HL-60 (cell line): ENCODE measurements at regions not wholly inside any gene's neighbourhood (a gene's known extent, or its start where the extent isn't known, plus 50 kb on each side); places are given as distances from the start of the nearest gene placed in this dataset.

Experiments used
- POLR2AphosphoS5 ChIP-seq: IDR thresholded peaks from 2 replicates; pipeline ENCODE4 v1.6.1; 2012; ENCODE audit warnings: low read depth
- SPI1 ChIP-seq: IDR thresholded peaks from 2 replicates; pipeline ENCODE4 v1.6.1; 2012; ENCODE audit warnings: low read depth, mild to moderate bottlenecking, borderline replicate concordance
- TF ChIP-seq, protein P1 (sequence below): IDR thresholded peaks from one replicate; pipeline ENCODE4 v1.5.1; 2011; ENCODE audit warnings: low read length, control low read depth, inconsistent platforms; ENCODE audit not compliant: insufficient read depth
- TF ChIP-seq, protein P2 (sequence below): IDR thresholded peaks from 2 replicates; pipeline ENCODE4 v1.6.1; 2012; ENCODE audit warnings: low read depth; ENCODE audit not compliant: insufficient replicate concordance

DNA sequence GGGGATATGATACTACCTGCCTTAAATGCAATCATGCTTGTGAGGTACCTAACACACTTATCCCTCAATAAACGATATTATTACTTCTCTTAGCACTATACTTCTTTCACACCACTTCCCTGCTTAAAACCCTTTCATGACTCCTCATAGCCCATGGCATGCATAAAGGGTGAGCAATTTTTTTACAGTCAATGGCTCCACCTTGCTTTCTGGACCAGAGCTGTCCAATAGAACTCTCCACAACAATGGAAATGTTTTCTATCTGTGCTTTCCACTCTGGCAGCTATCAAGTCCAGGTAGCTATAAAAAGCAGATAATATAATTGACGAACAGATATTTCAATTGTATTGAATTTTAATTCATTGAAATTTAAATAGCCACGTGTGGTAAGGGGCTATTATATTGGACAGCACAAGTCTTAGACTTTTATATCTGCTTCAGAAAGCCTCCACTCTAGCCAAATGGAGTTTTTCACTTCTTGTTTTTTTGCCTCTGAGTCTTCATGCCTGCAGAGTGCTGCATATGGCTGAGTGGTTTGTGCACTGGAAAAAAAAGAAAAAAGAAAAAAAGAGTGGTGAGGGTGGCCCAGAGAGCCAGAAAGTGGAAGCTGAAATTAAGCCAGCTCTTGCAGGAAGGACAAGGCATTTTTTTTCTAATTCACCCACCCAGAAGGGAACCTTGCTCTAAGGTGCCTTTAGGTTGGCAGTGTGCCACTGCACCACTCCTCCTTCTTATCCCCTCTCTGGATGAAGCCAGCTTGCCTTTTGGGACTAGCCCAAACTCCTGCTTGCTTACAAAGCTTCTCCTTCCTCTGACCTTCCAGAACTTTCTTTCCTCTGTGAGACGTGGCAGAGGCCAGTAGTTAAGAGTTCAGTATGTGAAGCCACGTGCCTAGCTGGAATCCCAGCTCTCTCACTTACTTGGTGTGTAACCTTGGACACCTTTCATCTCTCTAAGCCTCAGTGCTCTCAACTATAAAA lies 239.0 kb upstream of the LRTM1 start:
- TF ChIP-seq POLR2AphosphoS5: no peak
- TF ChIP-seq, protein P1, sequence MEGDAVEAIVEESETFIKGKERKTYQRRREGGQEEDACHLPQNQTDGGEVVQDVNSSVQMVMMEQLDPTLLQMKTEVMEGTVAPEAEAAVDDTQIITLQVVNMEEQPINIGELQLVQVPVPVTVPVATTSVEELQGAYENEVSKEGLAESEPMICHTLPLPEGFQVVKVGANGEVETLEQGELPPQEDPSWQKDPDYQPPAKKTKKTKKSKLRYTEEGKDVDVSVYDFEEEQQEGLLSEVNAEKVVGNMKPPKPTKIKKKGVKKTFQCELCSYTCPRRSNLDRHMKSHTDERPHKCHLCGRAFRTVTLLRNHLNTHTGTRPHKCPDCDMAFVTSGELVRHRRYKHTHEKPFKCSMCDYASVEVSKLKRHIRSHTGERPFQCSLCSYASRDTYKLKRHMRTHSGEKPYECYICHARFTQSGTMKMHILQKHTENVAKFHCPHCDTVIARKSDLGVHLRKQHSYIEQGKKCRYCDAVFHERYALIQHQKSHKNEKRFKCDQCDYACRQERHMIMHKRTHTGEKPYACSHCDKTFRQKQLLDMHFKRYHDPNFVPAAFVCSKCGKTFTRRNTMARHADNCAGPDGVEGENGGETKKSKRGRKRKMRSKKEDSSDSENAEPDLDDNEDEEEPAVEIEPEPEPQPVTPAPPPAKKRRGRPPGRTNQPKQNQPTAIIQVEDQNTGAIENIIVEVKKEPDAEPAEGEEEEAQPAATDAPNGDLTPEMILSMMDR: no peak
- TF ChIP-seq, protein P2, sequence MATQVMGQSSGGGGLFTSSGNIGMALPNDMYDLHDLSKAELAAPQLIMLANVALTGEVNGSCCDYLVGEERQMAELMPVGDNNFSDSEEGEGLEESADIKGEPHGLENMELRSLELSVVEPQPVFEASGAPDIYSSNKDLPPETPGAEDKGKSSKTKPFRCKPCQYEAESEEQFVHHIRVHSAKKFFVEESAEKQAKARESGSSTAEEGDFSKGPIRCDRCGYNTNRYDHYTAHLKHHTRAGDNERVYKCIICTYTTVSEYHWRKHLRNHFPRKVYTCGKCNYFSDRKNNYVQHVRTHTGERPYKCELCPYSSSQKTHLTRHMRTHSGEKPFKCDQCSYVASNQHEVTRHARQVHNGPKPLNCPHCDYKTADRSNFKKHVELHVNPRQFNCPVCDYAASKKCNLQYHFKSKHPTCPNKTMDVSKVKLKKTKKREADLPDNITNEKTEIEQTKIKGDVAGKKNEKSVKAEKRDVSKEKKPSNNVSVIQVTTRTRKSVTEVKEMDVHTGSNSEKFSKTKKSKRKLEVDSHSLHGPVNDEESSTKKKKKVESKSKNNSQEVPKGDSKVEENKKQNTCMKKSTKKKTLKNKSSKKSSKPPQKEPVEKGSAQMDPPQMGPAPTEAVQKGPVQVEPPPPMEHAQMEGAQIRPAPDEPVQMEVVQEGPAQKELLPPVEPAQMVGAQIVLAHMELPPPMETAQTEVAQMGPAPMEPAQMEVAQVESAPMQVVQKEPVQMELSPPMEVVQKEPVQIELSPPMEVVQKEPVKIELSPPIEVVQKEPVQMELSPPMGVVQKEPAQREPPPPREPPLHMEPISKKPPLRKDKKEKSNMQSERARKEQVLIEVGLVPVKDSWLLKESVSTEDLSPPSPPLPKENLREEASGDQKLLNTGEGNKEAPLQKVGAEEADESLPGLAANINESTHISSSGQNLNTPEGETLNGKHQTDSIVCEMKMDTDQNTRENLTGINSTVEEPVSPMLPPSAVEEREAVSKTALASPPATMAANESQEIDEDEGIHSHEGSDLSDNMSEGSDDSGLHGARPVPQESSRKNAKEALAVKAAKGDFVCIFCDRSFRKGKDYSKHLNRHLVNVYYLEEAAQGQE: no peak
- TF ChIP-seq SPI1: no peak
